RWPE2 (cell line): ENCODE measurements at regions not wholly inside any gene's neighbourhood (a gene's known extent, or its start where the extent isn't known, plus 50 kb on each side); places are given as distances from the start of the nearest gene placed in this dataset.

Experiments
- ATAC-seq: fragments of 200-7000 bp; cut with Tn5 transposase; 3 replicates; pipeline ENCODE4 v1.9.1; 2021; ENCODE audit warnings: low read depth
- DNase-seq: peaks from one replicate; pipeline ENCODE4 v3.0.0-alpha.2; 2020; ENCODE audit warnings: low spot score
- H3K27ac ChIP-seq: fragments of 450-650 bp; 2 replicates; pipeline ENCODE4 v1.5.1; 2017; ENCODE audit warnings: mild to moderate bottlenecking; ENCODE audit not compliant: poor library complexity, severe bottlenecking
- H3K27me3 ChIP-seq: fragments of 250-450 bp; sonication (Bioruptor Pico); 2 replicates; pipeline ENCODE4 v1.5.1; 2021; ENCODE audit warnings: mild to moderate bottlenecking, moderate library complexity; ENCODE audit not compliant: insufficient read depth, poor library complexity, severe bottlenecking
- H3K36me3 ChIP-seq: fragments of 250-450 bp; sonication (Bioruptor Pico); 2 replicates; pipeline ENCODE4 v1.5.1; 2020; ENCODE audit warnings: low read depth, mild to moderate bottlenecking, moderate library complexity
- H3K4me1 ChIP-seq: fragments of 250-450 bp; sonication (Bioruptor Pico); 2 replicates; pipeline ENCODE4 v1.5.1; 2021; ENCODE audit warnings: mild to moderate bottlenecking, moderate library complexity; ENCODE audit not compliant: insufficient read depth, poor library complexity, severe bottlenecking
- H3K4me3 ChIP-seq: fragments of 250-450 bp; sonication (Bioruptor Pico); 2 replicates; pipeline ENCODE4 v1.5.1; 2021; ENCODE audit warnings: mild to moderate bottlenecking, moderate library complexity; ENCODE audit not compliant: severe bottlenecking
- H3K9me3 ChIP-seq: fragments of 250-450 bp; sonication (Bioruptor Pico); 2 replicates; pipeline ENCODE4 v1.5.1; 2021; ENCODE audit warnings: mild to moderate bottlenecking, moderate library complexity; ENCODE audit not compliant: severe bottlenecking
- TF ChIP-seq, protein P1 (sequence below): fragments of 450-650 bp; IDR thresholded peaks from one replicate; pipeline ENCODE4 v1.5.1; 2017; ENCODE audit warnings: mild to moderate bottlenecking, moderate library complexity; ENCODE audit not compliant: poor library complexity, severe bottlenecking

GRCh38 chrX:69038816-69039215 lies 126.4 kb downstream of the PJA1 start:
- peaks cover 5% of the 10 kb centered on the region for H3K4me1 ChIP-seq
- DNase-seq (no peak), ATAC-seq (no peak)
- H3K27me3 ChIP-seq, result no peaks in the 10 kb centered on the region
- no peaks in the 10 kb centered on the region for H3K9me3 ChIP-seq
- H3K4me3 ChIP-seq, result no peak overlapping the region
- TF ChIP-seq, protein P1, sequence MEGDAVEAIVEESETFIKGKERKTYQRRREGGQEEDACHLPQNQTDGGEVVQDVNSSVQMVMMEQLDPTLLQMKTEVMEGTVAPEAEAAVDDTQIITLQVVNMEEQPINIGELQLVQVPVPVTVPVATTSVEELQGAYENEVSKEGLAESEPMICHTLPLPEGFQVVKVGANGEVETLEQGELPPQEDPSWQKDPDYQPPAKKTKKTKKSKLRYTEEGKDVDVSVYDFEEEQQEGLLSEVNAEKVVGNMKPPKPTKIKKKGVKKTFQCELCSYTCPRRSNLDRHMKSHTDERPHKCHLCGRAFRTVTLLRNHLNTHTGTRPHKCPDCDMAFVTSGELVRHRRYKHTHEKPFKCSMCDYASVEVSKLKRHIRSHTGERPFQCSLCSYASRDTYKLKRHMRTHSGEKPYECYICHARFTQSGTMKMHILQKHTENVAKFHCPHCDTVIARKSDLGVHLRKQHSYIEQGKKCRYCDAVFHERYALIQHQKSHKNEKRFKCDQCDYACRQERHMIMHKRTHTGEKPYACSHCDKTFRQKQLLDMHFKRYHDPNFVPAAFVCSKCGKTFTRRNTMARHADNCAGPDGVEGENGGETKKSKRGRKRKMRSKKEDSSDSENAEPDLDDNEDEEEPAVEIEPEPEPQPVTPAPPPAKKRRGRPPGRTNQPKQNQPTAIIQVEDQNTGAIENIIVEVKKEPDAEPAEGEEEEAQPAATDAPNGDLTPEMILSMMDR, result no peak
- H3K36me3 ChIP-seq, result no peaks in the 10 kb centered on the region
- H3K27ac ChIP-seq, result no peak overlapping the region

DNA sequence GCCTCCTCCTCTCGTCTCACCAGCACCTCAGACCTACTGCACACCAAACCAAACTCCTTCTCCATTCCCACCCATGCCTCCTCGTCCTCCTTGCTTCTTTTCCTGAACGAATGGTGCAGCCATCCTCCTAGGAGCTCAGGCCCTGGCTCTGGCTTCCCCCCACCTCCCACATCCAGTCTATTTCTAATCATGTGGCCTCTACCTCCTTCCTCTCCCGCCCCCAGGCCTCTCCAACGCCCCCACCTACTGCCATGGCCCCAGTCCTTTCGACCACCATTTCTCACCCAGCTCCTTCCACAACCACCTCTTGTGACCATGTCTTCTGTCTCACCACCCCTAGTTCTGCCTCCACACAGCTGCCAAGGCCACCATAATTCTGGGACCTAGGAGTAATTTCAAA lies 127.1 kb downstream of the PJA1 start:
- no peak overlapping the region for H3K27ac ChIP-seq
- ATAC-seq (no peak), DNase-seq (no peak)
- no peaks in the 10 kb centered on the region for H3K27me3 ChIP-seq
- no peak overlapping the region for H3K4me3 ChIP-seq
- TF ChIP-seq, protein P1, result no peak
- H3K9me3 ChIP-seq, result no peaks in the 10 kb centered on the region
- no peaks in the 10 kb centered on the region for H3K36me3 ChIP-seq
- peaks cover 5% of the 10 kb centered on the region for H3K4me1 ChIP-seq

DNA sequence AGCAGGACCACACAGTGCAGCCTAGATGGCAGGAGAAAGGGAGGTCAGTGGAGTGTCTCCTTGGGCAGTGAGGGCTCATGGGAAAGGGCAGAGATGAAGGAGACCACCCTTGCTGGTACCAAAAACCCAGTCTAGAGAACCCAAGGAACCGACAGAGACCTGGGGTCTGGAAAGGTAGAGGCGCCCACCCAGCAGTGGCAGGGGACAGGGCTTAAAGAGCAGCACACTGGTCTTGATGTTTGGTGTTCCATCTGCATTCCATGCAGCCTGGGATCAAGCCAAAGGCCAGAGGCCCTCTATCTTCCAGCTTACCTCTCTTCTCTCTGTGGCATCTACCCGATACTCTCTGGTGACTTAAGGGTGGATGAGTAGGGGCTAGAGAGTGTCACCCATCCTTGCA lies 127.5 kb downstream of the PJA1 start:
- ATAC-seq (no peak), DNase-seq (no peak)
- no peak overlapping the region for H3K27ac ChIP-seq
- no peak overlapping the region for H3K4me3 ChIP-seq
- TF ChIP-seq, protein P1, result no peak
- H3K36me3 ChIP-seq, result no peaks in the 10 kb centered on the region
- H3K9me3 ChIP-seq, result no peaks in the 10 kb centered on the region
- H3K4me1 ChIP-seq, result peaks cover 8% of the 10 kb centered on the region
- H3K27me3 ChIP-seq, result no peaks in the 10 kb centered on the region

DNA sequence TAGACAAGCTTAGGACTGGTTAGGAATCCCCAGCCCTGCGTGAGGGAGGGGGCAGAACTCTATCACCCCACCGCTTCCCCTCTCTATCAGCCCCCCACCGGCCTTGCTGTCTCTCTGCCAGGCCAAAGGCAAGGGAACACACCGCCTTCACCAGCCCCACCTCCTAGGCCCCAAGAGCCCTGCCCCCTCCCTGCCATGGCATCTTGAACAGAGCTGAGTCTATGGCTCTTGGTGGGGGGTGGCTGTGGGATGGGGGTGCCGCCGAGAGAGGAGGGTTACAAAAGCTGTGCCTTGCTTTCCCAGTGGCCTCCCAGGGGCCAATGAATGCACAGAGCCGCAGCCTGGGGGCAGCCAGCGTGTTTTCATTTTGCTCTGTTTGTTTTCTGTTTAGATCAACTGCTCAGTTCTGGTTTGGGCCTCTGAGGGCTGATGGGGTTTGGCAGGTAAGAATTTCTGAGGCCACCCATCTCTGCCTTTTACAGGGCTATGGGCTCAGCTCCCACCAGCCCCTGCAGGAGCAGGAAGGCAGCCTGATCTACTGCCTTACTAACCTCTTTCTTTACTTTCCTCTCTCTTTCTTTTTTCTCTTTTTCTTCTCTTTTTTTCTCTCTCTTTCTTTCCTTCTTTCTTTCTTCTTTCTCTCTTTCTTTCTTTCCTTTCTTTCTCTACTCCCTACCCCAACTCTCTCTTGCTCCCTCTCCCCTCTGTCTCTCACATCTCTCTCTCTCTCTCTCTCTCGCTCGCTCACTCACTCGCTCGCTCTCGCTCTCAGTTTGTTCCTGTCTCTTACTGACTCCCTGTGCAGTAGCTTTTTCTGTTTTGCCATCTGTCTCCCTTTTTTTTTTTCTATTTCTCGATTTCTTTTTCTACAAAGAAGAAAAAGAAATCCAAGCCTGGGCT lies 128.3 kb downstream of the PJA1 start:
- H3K4me3 ChIP-seq, result no peak overlapping the region
- no peaks in the 10 kb centered on the region for H3K9me3 ChIP-seq
- H3K27ac ChIP-seq, result no peak overlapping the region
- H3K4me1 ChIP-seq, result peaks cover 17% of the 10 kb centered on the region
- no peaks in the 10 kb centered on the region for H3K36me3 ChIP-seq
- TF ChIP-seq, protein P1, result no peak
- ATAC-seq, result no peak
- DNase-seq, result no peak
- H3K27me3 ChIP-seq, result no peaks in the 10 kb centered on the region

GRCh38 chrX:69034451-69034850 lies 130.8 kb downstream of the PJA1 start:
- H3K27me3 ChIP-seq, result no peaks in the 10 kb centered on the region
- H3K4me1 ChIP-seq, result peaks cover 25% of the 10 kb centered on the region
- H3K36me3 ChIP-seq, result no peaks in the 10 kb centered on the region
- TF ChIP-seq, protein P1, result no peak
- DNase-seq (no peak), ATAC-seq (no peak)
- H3K27ac ChIP-seq, result no peak overlapping the region
- H3K4me3 ChIP-seq, result no peak overlapping the region
- no peaks in the 10 kb centered on the region for H3K9me3 ChIP-seq
